OCI-LY3 (cell line): ENCODE measurements at regions not wholly inside any gene's neighbourhood (a gene's known extent, or its start where the extent isn't known, plus 50 kb on each side); places are given as distances from the start of the nearest gene placed in this dataset.

Experiments
- H2AFZ ChIP-seq: fragments of 200-600, 300-600 bp; shearing (Covaris generic); 2 replicates; pipeline ENCODE4 v1.6.0; 2014; ENCODE audit warnings: antibody characterized with exemption, low read depth, low read length
- H3K27ac ChIP-seq: fragments of 200-600, 300-600 bp; sonication (generic); 2 replicates; pipeline ENCODE4 v1.5.1; 2014; ENCODE audit warnings: mild to moderate bottlenecking, low read length, moderate library complexity, mixed read lengths
- H3K27me3 ChIP-seq: fragments of 200-600, 300-600 bp; sonication (generic); 2 replicates; pipeline ENCODE4 v1.6.1; 2014; ENCODE audit warnings: low read depth, low read length, mixed read lengths
- H3K36me3 ChIP-seq: fragments of 200-600, 300-600 bp; sonication (generic); replicated peaks from 2 replicates; pipeline ENCODE3; 2014; ENCODE audit warnings: low read depth, low read length, mixed read lengths
- H3K4me1 ChIP-seq: fragments of 300-600, 200-600 bp; sonication (generic); 2 replicates; pipeline ENCODE4 v1.6.1; 2014; ENCODE audit warnings: low read length, mixed read lengths
- H3K4me2 ChIP-seq: fragments of 200-600, 300-600 bp; sonication (generic); 2 replicates; pipeline ENCODE4 v1.6.1; 2014; ENCODE audit warnings: low read length, mixed read lengths
- H3K4me3 ChIP-seq: fragments of 300-600, 200-600 bp; sonication (generic); 2 replicates; pipeline ENCODE4 v1.5.1; 2014; ENCODE audit warnings: antibody characterized with exemption, mild to moderate bottlenecking, low read length, moderate library complexity
- H3K79me2 ChIP-seq: fragments of 300-600, 200-600 bp; shearing (Covaris generic); 2 replicates; pipeline ENCODE4 v1.6.1; 2014; ENCODE audit warnings: mild to moderate bottlenecking, low read length, mixed read lengths
- H3K9ac ChIP-seq: fragments of 300-600, 200-600 bp; shearing (Covaris generic); 2 replicates; pipeline ENCODE4 v1.6.0; 2014; ENCODE audit warnings: mild to moderate bottlenecking, low read length, moderate library complexity
- H3K9me3 ChIP-seq: fragments of 200-600, 300-600 bp; shearing (Covaris generic); 2 replicates; pipeline ENCODE4 v1.6.1; 2014; ENCODE audit warnings: low read length, mixed read lengths; ENCODE audit not compliant: insufficient read depth
- H4K20me1 ChIP-seq: fragments of 200-600, 300-600 bp; sonication (generic); 2 replicates; pipeline ENCODE4 v1.6.1; 2016; ENCODE audit warnings: low read length, mixed read lengths; ENCODE audit not compliant: insufficient read depth
- CTCF ChIP-seq: fragments of 200-600, 300-600 bp; sonication (generic); IDR thresholded peaks from 2 replicates; pipeline ENCODE4 v1.5.1; 2014; ENCODE audit warnings: antibody characterized with exemption, low read length, low read depth
- EZH2phosphoT487 ChIP-seq: fragments of 200-600 bp; shearing (Covaris generic); IDR thresholded peaks from 2 replicates; pipeline ENCODE4 v1.6.1; 2018; ENCODE audit warnings: antibody characterized with exemption, mixed run types, low read depth

GRCh38 chr3:195001261-195001660, 269.7 kb downstream of the XXYLT1 start:
- Histone ChIP-seq H3K9ac (no peak overlapping the region), H3K27me3 (peaks cover 18% of the 10 kb centered on the region), H4K20me1 (no peaks in the 10 kb centered on the region), H3K4me3 (no peak overlapping the region), H3K36me3 (no peaks in the 10 kb centered on the region), H3K9me3 (no peaks in the 10 kb centered on the region), H3K4me2 (no peak overlapping the region), H2AFZ (no peak overlapping the region), H3K27ac (no peak overlapping the region), H3K79me2 (no peaks in the 10 kb centered on the region), H3K4me1 (peaks cover 19% of the 10 kb centered on the region)
- TF ChIP-seq CTCF = no peak
- no peak for TF ChIP-seq EZH2phosphoT487

- no peaks in the 10 kb centered on the region for H4K20me1 ChIP-seq
- no peaks in the 10 kb centered on the region for H3K9me3 ChIP-seq
- peaks cover 28% of the 10 kb centered on the region for H3K4me1 ChIP-seq
- H3K4me2 ChIP-seq = no peak overlapping the region
- H2AFZ ChIP-seq = no peak overlapping the region
- no peak overlapping the region for H3K27ac ChIP-seq
- H3K9ac ChIP-seq = no peak overlapping the region
- no peaks in the 10 kb centered on the region for H3K36me3 ChIP-seq
- peaks cover 14% of the 10 kb centered on the region for H3K27me3 ChIP-seq
- H3K79me2 ChIP-seq = no peaks in the 10 kb centered on the region
- TF ChIP-seq CTCF (peak; percentile 79), EZH2phosphoT487 (no peak)
- no peak overlapping the region for H3K4me3 ChIP-seq
Measured at GRCh38 chr3:195001961-195002861, 268.7 kb downstream of the XXYLT1 start.

GRCh38 chr3:195003006-195003892, 267.7 kb downstream of the XXYLT1 start:
- Histone ChIP-seq H3K9me3 (no peaks in the 10 kb centered on the region), H3K9ac (no peak overlapping the region), H3K36me3 (no peaks in the 10 kb centered on the region), H3K27ac (no peak overlapping the region), H3K27me3 (peaks cover 22% of the 10 kb centered on the region), H3K79me2 (no peaks in the 10 kb centered on the region), H2AFZ (peak overlapping the region; percentile 36; the same call in 1 of the 2 replicates), H3K4me3 (no peak overlapping the region), H3K4me2 (peak overlapping the region; percentile 17; the same call in 1 of the 2 replicates), H4K20me1 (no peaks in the 10 kb centered on the region), H3K4me1 (peaks cover 29% of the 10 kb centered on the region)
- TF ChIP-seq CTCF (no peak), EZH2phosphoT487 (no peak)

GRCh38 chr3:195003893-195004289, 267.1 kb downstream of the XXYLT1 start:
- Histone ChIP-seq H3K79me2 (no peaks in the 10 kb centered on the region), H3K27ac (no peak overlapping the region), H3K4me2 (no peak overlapping the region), H2AFZ (no peak overlapping the region), H3K36me3 (no peaks in the 10 kb centered on the region), H3K9ac (no peak overlapping the region), H3K27me3 (peaks cover 26% of the 10 kb centered on the region), H4K20me1 (no peaks in the 10 kb centered on the region), H3K4me3 (no peak overlapping the region), H3K9me3 (no peaks in the 10 kb centered on the region), H3K4me1 (peaks cover 33% of the 10 kb centered on the region)
- TF ChIP-seq EZH2phosphoT487 (no peak), CTCF (no peak)
